AG10803 (cell line): ENCODE measurements at regions not wholly inside any gene's neighbourhood (a gene's known extent, or its start where the extent isn't known, plus 50 kb on each side); places are given as distances from the start of the nearest gene placed in this dataset.
A peak's percentile ranks its signal among the peaks of the same experiment; 100 is the strongest.

Experiments used
- DNase-seq: peaks from one replicate; pipeline ENCODE4 v3.0.0; 2010; ENCODE audit warnings: low read depth
- H3K4me3 ChIP-seq: 2 replicates; pipeline ENCODE4 v1.5.1; 2011; ENCODE audit warnings: mild to moderate bottlenecking, low read length, control low read depth
- TF ChIP-seq, protein P1 (sequence below): conservative IDR thresholded peaks from 2 replicates; pipeline ENCODE4 v1.5.1; 2011; ENCODE audit warnings: mild to moderate bottlenecking, low read length, control low read depth, inconsistent platforms

DNA sequence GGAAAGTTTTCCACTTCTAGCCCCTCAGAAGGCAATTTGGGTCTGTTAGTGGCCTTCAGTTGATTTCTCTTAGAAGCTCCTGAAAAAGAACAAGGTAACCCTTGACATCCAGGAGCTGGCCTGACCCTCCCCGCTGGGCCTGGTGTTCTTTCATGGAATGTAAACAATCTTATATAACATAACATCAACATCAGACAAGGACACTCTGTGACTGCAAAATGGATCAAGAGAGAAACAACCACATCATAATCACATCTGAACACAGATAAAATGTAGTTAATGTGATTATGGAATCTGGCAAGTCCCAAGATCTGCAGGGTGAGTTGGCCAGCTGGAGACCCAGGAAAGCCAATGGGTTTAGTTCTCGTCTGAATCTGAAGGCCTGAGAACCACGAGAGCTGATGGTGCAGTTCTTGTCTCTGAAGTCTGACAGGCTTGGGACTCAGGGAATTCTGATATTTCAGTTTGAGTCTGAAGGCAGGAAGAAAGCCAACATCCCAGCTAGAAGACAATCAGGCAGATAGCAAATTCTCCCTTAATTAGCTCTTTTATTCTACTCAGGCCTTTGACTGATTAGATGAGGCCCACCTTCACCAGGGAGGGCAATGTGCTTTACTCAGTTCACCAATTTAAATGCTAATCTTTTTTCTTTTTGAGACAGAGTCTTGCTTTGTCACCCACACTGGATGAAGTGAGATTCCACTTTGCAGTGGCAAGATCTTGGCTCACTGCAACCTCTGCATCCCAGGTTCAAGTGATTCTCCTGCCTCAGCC, 91.4 kb upstream of the NAMPT start:
- no peak overlapping the region for H3K4me3 ChIP-seq
- no peak for DNase-seq
- TF ChIP-seq, protein P1, sequence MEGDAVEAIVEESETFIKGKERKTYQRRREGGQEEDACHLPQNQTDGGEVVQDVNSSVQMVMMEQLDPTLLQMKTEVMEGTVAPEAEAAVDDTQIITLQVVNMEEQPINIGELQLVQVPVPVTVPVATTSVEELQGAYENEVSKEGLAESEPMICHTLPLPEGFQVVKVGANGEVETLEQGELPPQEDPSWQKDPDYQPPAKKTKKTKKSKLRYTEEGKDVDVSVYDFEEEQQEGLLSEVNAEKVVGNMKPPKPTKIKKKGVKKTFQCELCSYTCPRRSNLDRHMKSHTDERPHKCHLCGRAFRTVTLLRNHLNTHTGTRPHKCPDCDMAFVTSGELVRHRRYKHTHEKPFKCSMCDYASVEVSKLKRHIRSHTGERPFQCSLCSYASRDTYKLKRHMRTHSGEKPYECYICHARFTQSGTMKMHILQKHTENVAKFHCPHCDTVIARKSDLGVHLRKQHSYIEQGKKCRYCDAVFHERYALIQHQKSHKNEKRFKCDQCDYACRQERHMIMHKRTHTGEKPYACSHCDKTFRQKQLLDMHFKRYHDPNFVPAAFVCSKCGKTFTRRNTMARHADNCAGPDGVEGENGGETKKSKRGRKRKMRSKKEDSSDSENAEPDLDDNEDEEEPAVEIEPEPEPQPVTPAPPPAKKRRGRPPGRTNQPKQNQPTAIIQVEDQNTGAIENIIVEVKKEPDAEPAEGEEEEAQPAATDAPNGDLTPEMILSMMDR = no peak

DNA sequence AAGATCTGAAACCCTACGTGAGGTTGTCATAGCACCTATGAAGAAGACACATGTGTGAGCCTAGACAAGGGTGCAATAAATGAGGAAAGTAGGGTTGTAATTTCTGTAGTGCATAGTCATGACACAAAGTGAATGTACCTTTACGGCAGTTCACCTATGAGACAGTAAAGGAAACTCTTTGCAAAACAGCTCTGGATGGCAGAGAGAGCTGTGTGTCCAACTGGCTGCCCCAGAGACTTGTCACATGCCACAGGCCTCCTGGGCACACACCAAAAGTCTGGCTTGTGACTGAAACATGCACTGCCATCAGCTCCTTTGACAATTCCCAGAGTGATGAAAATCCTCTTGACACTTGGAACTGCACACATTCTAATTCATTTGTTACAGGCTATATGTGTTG, 90.7 kb upstream of the NAMPT start:
- H3K4me3 ChIP-seq = no peak overlapping the region
- DNase-seq = no peak
- TF ChIP-seq, protein P1 = no peak

DNA sequence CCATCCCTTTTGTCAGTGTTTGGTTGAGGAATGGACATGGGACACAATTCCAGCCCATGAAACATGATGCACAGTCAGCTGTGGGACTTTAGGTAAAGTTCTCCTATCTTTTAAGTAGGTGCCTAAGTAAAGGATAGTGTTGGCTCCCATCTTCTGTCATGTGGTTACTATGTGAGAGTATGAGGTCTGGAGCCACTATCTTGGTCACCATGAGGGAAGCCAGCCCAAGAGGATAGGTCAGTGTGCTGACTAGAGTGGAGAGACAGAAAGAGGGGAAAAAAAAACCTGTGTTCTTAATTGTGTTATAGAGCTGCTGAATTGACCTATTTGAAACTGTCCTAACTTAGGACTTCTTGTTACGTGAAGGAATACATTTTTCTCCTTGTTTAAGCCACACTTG, 89.7 kb upstream of the NAMPT start:
- TF ChIP-seq, protein P1 = no peak
- no peak overlapping the region for H3K4me3 ChIP-seq
- DNase-seq = no peak

DNA sequence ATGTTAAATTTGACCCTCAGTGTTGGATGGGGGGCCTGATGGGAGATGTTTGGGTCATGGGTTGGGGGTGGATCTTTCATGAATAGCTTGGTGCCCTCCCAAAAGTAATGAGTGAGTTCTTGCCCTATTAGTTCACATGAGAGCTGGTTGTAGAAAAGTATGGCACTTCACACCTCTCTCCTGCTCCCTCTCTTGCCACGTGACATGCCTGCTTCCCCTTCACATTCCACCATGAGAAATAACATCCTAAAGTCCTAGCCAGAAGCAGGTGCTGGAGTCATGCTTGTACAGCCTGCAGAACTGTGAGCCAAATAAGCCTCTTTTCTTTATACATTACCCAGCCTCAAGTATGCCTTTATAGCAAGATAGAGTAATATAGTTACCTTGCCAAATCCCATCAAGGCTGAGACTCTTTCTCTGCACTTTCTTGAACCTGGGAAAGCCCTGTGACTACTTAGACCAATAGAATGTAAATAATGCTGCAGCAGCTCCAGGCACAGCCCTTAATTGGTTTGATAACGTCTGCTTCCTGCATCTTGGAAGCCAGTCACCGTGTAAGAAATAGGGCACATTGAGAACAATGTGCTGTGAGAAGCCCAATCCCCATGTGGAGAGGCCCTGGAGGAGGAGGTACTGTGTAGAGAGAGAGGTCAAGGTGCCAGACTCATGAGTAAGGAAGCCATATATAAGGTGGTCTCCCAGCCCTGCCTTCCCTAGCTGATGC, 88.0 kb upstream of the NAMPT start:
- DNase-seq = no peak
- TF ChIP-seq, protein P1 = no peak

DNA sequence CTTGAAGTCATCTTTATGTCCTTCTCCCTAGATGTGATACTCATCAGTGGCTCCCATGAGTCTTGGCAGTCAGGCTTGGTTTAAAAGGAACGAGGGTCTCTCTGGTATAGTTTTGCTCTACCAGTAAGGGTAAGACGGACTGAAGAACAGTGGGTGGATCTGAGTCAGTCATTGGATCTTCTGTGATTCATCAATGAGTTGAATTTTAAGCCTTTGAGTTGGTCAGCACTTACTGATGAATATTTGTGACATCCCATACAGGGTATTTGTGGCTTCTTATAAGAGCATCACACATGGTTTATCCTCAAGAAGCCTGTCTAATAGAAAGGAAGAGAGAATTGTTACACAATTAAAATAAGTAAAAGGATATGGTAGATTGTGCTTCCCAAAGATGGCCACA, 87.3 kb upstream of the NAMPT start:
- no peak overlapping the region for H3K4me3 ChIP-seq
- TF ChIP-seq, protein P1 = no peak
- DNase-seq = peak; percentile 12

More for the DNA sequence above, 88.0 kb upstream of the NAMPT start:
- H3K4me3 ChIP-seq = no peak overlapping the region

DNA sequence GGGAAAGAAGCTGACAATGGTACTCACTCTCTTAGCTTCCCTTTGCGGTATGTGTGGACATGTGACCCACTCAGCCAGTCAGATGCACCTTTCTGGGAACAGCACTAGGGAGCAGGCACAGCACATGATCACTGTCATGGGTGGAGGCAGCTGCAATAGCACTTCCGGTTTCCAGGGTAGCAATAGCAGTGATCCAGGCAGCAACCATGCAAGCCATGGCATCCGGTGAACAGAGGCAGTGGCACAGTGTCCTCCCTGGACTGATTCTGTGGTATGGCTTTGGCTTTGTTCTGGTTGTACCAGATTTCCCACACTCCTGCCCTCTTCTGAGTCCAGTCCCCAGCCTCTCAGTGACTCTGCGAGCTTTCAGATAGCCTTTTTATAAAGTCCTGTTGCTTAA, 86.8 kb upstream of the NAMPT start:
- DNase-seq = peak; percentile 3
- H3K4me3 ChIP-seq = no peak overlapping the region

More for the DNA sequence above, 86.8 kb upstream of the NAMPT start:
- TF ChIP-seq, protein P1 = no peak
